ENCODE measurements at regions not wholly inside any gene's neighbourhood (a gene's known extent, or its start where the extent isn't known, plus 50 kb on each side); places are given as distances from the start of the nearest gene placed in this dataset.
"Not testable (repeated sequence)": the region's sequence is repeated elsewhere in the genome, so short reads cannot be mapped to it uniquely, and the experiment has no call there.

- DNase-seq: no peak
- Histone ChIP-seq H3K27me3 (peaks cover 61% of the 10 kb centered on the region), H3K4me3 (no peak overlapping the region), H3K4me1 (no peaks in the 10 kb centered on the region), H3K36me3 (no peaks in the 10 kb centered on the region), H3K9me3 (no peaks in the 10 kb centered on the region), H3K27ac (no peak overlapping the region)
- intact Hi-C loops (cut with DNase I; ENCODE audit: low total_unique reads) (no loop called here), in situ Hi-C loops (cut with MboI; ENCODE audit: low pct_ligation_motif_present in 1 of 4, low pct_unique_long_range_greater_than_20kb in 1 of 4, low sequenced_read_pairs in 3 of 4) (loop anchor here in 1 of 4 donors (10.0 kb wide), 1 partner anchor 185 kb away; the partner anchor contains the start of gene MGAT5B)
- no peak for TF ChIP-seq POLR2AphosphoS5 (IDR thresholded peaks at IDR 0.05)
- no peak for TF ChIP-seq POLR2A (IDR thresholded peaks at IDR 0.05)
- no peak for TF ChIP-seq EP300 (IDR thresholded peaks at IDR 0.05; ENCODE audit: low read depth)
- TF ChIP-seq, protein P1, sequence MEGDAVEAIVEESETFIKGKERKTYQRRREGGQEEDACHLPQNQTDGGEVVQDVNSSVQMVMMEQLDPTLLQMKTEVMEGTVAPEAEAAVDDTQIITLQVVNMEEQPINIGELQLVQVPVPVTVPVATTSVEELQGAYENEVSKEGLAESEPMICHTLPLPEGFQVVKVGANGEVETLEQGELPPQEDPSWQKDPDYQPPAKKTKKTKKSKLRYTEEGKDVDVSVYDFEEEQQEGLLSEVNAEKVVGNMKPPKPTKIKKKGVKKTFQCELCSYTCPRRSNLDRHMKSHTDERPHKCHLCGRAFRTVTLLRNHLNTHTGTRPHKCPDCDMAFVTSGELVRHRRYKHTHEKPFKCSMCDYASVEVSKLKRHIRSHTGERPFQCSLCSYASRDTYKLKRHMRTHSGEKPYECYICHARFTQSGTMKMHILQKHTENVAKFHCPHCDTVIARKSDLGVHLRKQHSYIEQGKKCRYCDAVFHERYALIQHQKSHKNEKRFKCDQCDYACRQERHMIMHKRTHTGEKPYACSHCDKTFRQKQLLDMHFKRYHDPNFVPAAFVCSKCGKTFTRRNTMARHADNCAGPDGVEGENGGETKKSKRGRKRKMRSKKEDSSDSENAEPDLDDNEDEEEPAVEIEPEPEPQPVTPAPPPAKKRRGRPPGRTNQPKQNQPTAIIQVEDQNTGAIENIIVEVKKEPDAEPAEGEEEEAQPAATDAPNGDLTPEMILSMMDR (IDR thresholded peaks at IDR 0.05): no peak
- 14 to 49% methylated on average over 1 to 12 of the region's 12 CpGs for WGBS, 2 donors (ENCODE audit: low coverage in 1 of 2)
These were observed 91.3 kb upstream of the SEC14L1 start for GRCh38 chr17:77049440-77049839.

DNA sequence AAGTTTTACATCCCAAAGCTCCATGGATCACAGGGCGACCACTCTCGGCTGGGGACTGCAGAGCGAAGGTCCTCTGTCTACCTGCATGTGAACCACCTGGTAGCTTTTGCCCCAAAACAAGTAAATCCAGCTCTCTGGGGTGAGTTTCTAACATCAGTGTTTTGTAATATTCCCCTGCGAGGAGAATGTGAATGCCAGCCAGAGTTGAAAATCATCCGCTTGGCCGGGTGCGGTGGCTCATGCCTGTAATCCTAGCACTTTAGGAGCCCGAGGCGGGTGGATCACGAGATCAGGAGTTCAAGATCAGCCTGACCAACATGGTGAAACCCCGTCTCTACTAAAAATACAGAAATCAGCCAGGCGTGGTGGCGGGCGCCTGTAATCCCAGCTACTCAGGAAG lies 89.9 kb upstream of the SEC14L1 start:
- DNase-seq; H3K27ac ChIP-seq; H3K36me3 ChIP-seq; H3K9me3 ChIP-seq; H3K4me3 ChIP-seq; intact Hi-C loops (cut with DNase I; ENCODE audit: low total_unique reads); H3K4me1 ChIP-seq: not testable (repeated sequence)
- in situ Hi-C loops (cut with MboI; ENCODE audit: low pct_ligation_motif_present in 1 of 4, low pct_unique_long_range_greater_than_20kb in 1 of 4, low sequenced_read_pairs in 3 of 4): loop anchor here in 2 of 4 donors (10.0 kb wide), 1 partner anchor 186 kb away; the partner anchor contains the start of gene MGAT5B (in 2 of the 2)
- 91% methylated on average over 14 of the region's 14 CpGs; no CpG with 5 or more reads in 1 of the 2 donors for WGBS, 2 donors (ENCODE audit: low coverage in 1 of 2)
- H3K27me3 ChIP-seq: peaks cover 69% of the 10 kb centered on the region

DNA sequence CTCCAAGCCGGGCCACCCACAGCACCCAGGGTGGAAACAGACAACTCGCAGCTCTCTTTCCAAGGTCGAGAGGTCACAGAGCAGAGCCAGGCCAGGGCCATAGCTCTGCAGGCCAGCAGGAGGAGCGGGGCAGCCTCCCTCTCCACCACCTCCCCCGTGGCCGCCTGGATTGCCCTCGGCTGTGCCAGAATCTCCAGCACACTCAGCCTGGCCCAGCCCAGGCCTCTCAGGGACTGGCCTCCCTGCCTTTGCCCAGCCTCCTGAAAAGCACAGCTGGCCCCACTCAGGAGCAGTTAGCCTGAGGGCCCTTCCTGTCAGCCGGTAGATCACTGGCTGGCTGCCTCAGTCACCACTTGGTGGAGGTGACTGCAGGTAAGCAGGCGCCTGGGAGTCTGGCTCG lies 85.8 kb upstream of the SEC14L1 start:
- no peaks in the 10 kb centered on the region for H3K36me3 ChIP-seq
- H3K9me3 ChIP-seq: no peaks in the 10 kb centered on the region
- in situ Hi-C loops (cut with MboI; ENCODE audit: low pct_ligation_motif_present in 1 of 4, low pct_unique_long_range_greater_than_20kb in 1 of 4, low sequenced_read_pairs in 3 of 4) (loop anchor here in 2 of 4 donors (10.0 kb wide), 1 partner anchor 190 kb away; the partner anchor contains the start of gene MGAT5B (in 2 of the 2)), intact Hi-C loops (cut with DNase I; ENCODE audit: low total_unique reads) (no loop called here)
- WGBS, 2 donors (ENCODE audit: low coverage in 1 of 2): 70% methylated on average over 10 of the region's 10 CpGs; no CpG with 5 or more reads in 1 of the 2 donors
- no peak for DNase-seq
- H3K27ac ChIP-seq: no peak overlapping the region
- H3K4me3 ChIP-seq: no peak overlapping the region
- H3K27me3 ChIP-seq: peaks cover 71% of the 10 kb centered on the region
- no peaks in the 10 kb centered on the region for H3K4me1 ChIP-seq
- no peak for TF ChIP-seq POLR2AphosphoS5 (IDR thresholded peaks at IDR 0.05)
- no peak for TF ChIP-seq POLR2A (IDR thresholded peaks at IDR 0.05)
- no peak for TF ChIP-seq EP300 (IDR thresholded peaks at IDR 0.05; ENCODE audit: low read depth)
- TF ChIP-seq, protein P1 (IDR thresholded peaks at IDR 0.05): no peak

GRCh38 chr17:77055453-77055852 lies 85.3 kb upstream of the SEC14L1 start:
- intact Hi-C loops (cut with DNase I; ENCODE audit: low total_unique reads) (no loop called here), in situ Hi-C loops (cut with MboI; ENCODE audit: low pct_ligation_motif_present in 1 of 4, low pct_unique_long_range_greater_than_20kb in 1 of 4, low sequenced_read_pairs in 3 of 4) (loop anchor here in 2 of 4 donors (10.0 kb wide), 1 partner anchor 191 kb away; the partner anchor contains the start of gene MGAT5B (in 2 of the 2))
- Histone ChIP-seq H3K9me3 (no peaks in the 10 kb centered on the region), H3K36me3 (no peaks in the 10 kb centered on the region), H3K4me3 (no peak overlapping the region), H3K27ac (no peak overlapping the region), H3K4me1 (no peaks in the 10 kb centered on the region), H3K27me3 (peaks cover 71% of the 10 kb centered on the region)
- no peak for TF ChIP-seq POLR2AphosphoS5 (IDR thresholded peaks at IDR 0.05)
- TF ChIP-seq, protein P1 (IDR thresholded peaks at IDR 0.05): no peak
- no peak for TF ChIP-seq EP300 (IDR thresholded peaks at IDR 0.05; ENCODE audit: low read depth)
- no peak for TF ChIP-seq POLR2A (IDR thresholded peaks at IDR 0.05)
- WGBS, 2 donors (ENCODE audit: low coverage in 1 of 2): 86% methylated on average over 7 of the region's 7 CpGs; no CpG with 5 or more reads in 1 of the 2 donors
- DNase-seq: no peak

- Histone ChIP-seq H3K4me1 (no peaks in the 10 kb centered on the region), H3K36me3 (no peaks in the 10 kb centered on the region), H3K27me3 (peaks cover 50% of the 10 kb centered on the region), H3K4me3 (no peak overlapping the region), H3K27ac (no peak overlapping the region), H3K9me3 (no peaks in the 10 kb centered on the region)
- 48 to 62% methylated on average over 3 to 5 of the region's 5 CpGs for WGBS, 2 donors (ENCODE audit: low coverage in 1 of 2)
- intact Hi-C loops (cut with DNase I; ENCODE audit: low total_unique reads) (no loop called here), in situ Hi-C loops (cut with MboI; ENCODE audit: low pct_ligation_motif_present in 1 of 4, low pct_unique_long_range_greater_than_20kb in 1 of 4, low sequenced_read_pairs in 3 of 4) (loop anchor here in 2 of 4 donors (10.0 kb wide), 1 partner anchor 193 kb away; the partner anchor contains the start of gene MGAT5B (in 2 of the 2))
- DNase-seq: no peak
- TF ChIP-seq POLR2AphosphoS5 (IDR thresholded peaks at IDR 0.05): no peak
- TF ChIP-seq EP300 (IDR thresholded peaks at IDR 0.05; ENCODE audit: low read depth): no peak
- TF ChIP-seq POLR2A (IDR thresholded peaks at IDR 0.05): no peak
- TF ChIP-seq, protein P1 (IDR thresholded peaks at IDR 0.05): no peak
These were observed 82.8 kb upstream of the SEC14L1 start for GRCh38 chr17:77058016-77058415.
